Vagina (tissue), 2 donors: ENCODE measurements at regions not wholly inside any gene's neighbourhood (a gene's known extent, or its start where the extent isn't known, plus 50 kb on each side); places are given as distances from the start of the nearest gene placed in this dataset.
"Not testable (repeated sequence)": the region's sequence is repeated elsewhere in the genome, so short reads cannot be mapped to it uniquely, and the experiment has no call there.

Source experiments
- POLR2A ChIP-seq, 2 donors: fragments of 450-650 bp; IDR thresholded peaks; one replicate each; pipeline ENCODE4 v1.6.1; 2017; ENCODE audit warnings: antibody characterized with exemption in 2 of 2, mild to moderate bottlenecking in 2 of 2, moderate library complexity in 2 of 2
- TF ChIP-seq, protein P1 (sequence below), 3 experiments: fragments of 450-650 bp in 2 of 3; fragments of 200-600 bp in 1 of 3; sonication (generic) in 1 of 3; IDR thresholded peaks; one replicate each; pipeline ENCODE4 v1.5.1; 2017 to 2019; ENCODE audit warnings: antibody characterized with exemption in 3 of 3, mild to moderate bottlenecking in 2 of 3, moderate library complexity in 2 of 3

DNA sequence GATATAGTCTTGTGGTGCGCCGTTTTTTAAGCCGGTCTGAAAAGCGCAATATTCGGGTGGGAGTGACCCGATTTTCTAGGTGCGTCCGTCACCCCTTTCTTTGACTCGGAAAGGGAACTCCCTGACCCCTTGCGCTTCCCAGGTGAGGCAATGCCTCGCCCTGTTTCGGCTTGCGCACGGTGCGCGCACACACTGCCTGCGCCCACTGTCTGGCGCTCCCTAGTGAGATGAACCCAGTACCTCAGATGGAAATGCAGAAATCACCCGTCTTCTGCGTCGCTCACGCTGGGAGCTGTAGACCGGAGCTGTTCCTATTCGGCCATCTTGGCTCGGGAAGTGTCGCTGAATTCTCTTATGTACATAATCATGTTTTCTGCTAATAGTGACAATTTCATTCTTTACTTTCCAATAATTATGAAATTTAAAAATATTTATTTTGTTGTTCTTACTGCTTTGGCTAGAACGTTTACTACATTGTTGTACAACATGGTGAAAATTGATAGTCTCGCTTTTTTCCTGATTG lies 61.2 kb upstream of the MINDY3 start:
- TF ChIP-seq, protein P1, sequence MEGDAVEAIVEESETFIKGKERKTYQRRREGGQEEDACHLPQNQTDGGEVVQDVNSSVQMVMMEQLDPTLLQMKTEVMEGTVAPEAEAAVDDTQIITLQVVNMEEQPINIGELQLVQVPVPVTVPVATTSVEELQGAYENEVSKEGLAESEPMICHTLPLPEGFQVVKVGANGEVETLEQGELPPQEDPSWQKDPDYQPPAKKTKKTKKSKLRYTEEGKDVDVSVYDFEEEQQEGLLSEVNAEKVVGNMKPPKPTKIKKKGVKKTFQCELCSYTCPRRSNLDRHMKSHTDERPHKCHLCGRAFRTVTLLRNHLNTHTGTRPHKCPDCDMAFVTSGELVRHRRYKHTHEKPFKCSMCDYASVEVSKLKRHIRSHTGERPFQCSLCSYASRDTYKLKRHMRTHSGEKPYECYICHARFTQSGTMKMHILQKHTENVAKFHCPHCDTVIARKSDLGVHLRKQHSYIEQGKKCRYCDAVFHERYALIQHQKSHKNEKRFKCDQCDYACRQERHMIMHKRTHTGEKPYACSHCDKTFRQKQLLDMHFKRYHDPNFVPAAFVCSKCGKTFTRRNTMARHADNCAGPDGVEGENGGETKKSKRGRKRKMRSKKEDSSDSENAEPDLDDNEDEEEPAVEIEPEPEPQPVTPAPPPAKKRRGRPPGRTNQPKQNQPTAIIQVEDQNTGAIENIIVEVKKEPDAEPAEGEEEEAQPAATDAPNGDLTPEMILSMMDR (IDR thresholded peaks at IDR 0.05) = not testable (repeated sequence)
- TF ChIP-seq POLR2A (IDR thresholded peaks at IDR 0.05) = not testable (repeated sequence)
